ENCODE measurements at regions not wholly inside any gene's neighbourhood (a gene's known extent, or its start where the extent isn't known, plus 50 kb on each side); places are given as distances from the start of the nearest gene placed in this dataset.
"Not testable (repeated sequence)": the region's sequence is repeated elsewhere in the genome, so short reads cannot be mapped to it uniquely, and the experiment has no call there.

GRCh38 chr16:61432421-61432820 is 603.8 kb downstream of the CDH8 start:
- peak; percentile 3 for DNase-seq (ENCODE audit: low spot score)

- DNase-seq (ENCODE audit: low spot score): no peak
Observed at GRCh38 chr16:61421111-61421510, 615.1 kb downstream of the CDH8 start.

- no peak for DNase-seq (ENCODE audit: low spot score)
Observed at GRCh38 chr16:61419791-61420190, 616.4 kb downstream of the CDH8 start.

- DNase-seq (ENCODE audit: low spot score): not testable (repeated sequence)
Observed at GRCh38 chr16:61418802-61419201, 617.4 kb downstream of the CDH8 start.

GRCh38 chr16:61415126-61415525 is 621.1 kb downstream of the CDH8 start:
- no peak for DNase-seq (ENCODE audit: low spot score)

- DNase-seq (ENCODE audit: low spot score): no peak
Observed at GRCh38 chr16:61413021-61413420, 623.2 kb downstream of the CDH8 start.

- DNase-seq (ENCODE audit: low spot score): no peak
Observed at GRCh38 chr16:61412562-61412961, 623.7 kb downstream of the CDH8 start.

- no peak for DNase-seq (ENCODE audit: low spot score)
Observed at GRCh38 chr16:61409604-61410003, 626.6 kb downstream of the CDH8 start.

GRCh38 chr16:61403386-61403785 is 632.9 kb downstream of the CDH8 start:
- DNase-seq (ENCODE audit: low spot score): no peak

- DNase-seq (ENCODE audit: low spot score): no peak
Observed at GRCh38 chr16:61391896-61392295, 644.3 kb downstream of the CDH8 start.

- DNase-seq (ENCODE audit: low spot score): no peak
Observed at GRCh38 chr16:61390965-61391637, 645.1 kb downstream of the CDH8 start.

GRCh38 chr16:61385392-61386071 is 650.7 kb downstream of the CDH8 start:
- no peak for DNase-seq (ENCODE audit: low spot score)

GRCh38 chr16:61382435-61382834 is 653.8 kb downstream of the CDH8 start:
- DNase-seq (ENCODE audit: low spot score): no peak

GRCh38 chr16:61379311-61379710 is 656.9 kb downstream of the CDH8 start:
- DNase-seq (ENCODE audit: low spot score): no peak

GRCh38 chr16:61374071-61374470 is 662.2 kb downstream of the CDH8 start:
- DNase-seq (ENCODE audit: low spot score): no peak

GRCh38 chr16:61371881-61372280 is 664.4 kb downstream of the CDH8 start:
- DNase-seq (ENCODE audit: low spot score): no peak

GRCh38 chr16:61371388-61371787 is 664.9 kb downstream of the CDH8 start:
- DNase-seq (ENCODE audit: low spot score): no peak

- DNase-seq (ENCODE audit: low spot score): no peak
Observed at GRCh38 chr16:61370564-61370963, 665.7 kb downstream of the CDH8 start.

GRCh38 chr16:61366006-61366405 is 670.2 kb downstream of the CDH8 start:
- DNase-seq (ENCODE audit: low spot score): no peak

- DNase-seq (ENCODE audit: low spot score): no peak
Observed at GRCh38 chr16:61364990-61365389, 671.2 kb downstream of the CDH8 start.

- no peak for DNase-seq (ENCODE audit: low spot score)
Observed at GRCh38 chr16:61362585-61362984, 673.7 kb downstream of the CDH8 start.

GRCh38 chr16:61344791-61345190 is 691.4 kb downstream of the CDH8 start:
- no peak for DNase-seq (ENCODE audit: low spot score)

- DNase-seq (ENCODE audit: low spot score): no peak
Observed at GRCh38 chr16:61332461-61332860, 703.8 kb downstream of the CDH8 start.

GRCh38 chr16:61324044-61324443 is 712.2 kb downstream of the CDH8 start:
- DNase-seq (ENCODE audit: low spot score): no peak
